Stomach smooth muscle (tissue), 2 donors: ENCODE measurements at regions not wholly inside any gene's neighbourhood (a gene's known extent, or its start where the extent isn't known, plus 50 kb on each side); places are given as distances from the start of the nearest gene placed in this dataset.
"Not testable (repeated sequence)": the region's sequence is repeated elsewhere in the genome, so short reads cannot be mapped to it uniquely, and the experiment has no call there.

ENCODE experiments used
- H3K27ac ChIP-seq: one replicate; pipeline ENCODE4 v1.7.0; 2013; ENCODE audit warnings: mild to moderate bottlenecking, low read length, inconsistent platforms
- H3K27me3 ChIP-seq, 2 donors: one replicate each; pipeline ENCODE4 v1.7.0; 2013; ENCODE audit warnings: low read length in 2 of 2; ENCODE audit not compliant: insufficient read depth in 2 of 2, control insufficient read depth in 1 of 2
- H3K36me3 ChIP-seq, 2 donors: one replicate each; pipeline ENCODE4 v1.7.0; 2013; ENCODE audit warnings: low read length in 2 of 2; ENCODE audit not compliant: control insufficient read depth in 2 of 2, insufficient read depth in 2 of 2
- H3K4me1 ChIP-seq: one replicate; pipeline ENCODE4 v1.7.0; 2013; ENCODE audit warnings: low read length; ENCODE audit not compliant: control insufficient read depth, insufficient read depth
- H3K4me3 ChIP-seq, 2 donors: one replicate each; pipeline ENCODE4 v1.7.0; 2013; ENCODE audit warnings: low read length in 2 of 2
- H3K9ac ChIP-seq, 2 donors: one replicate each; pipeline ENCODE4 v1.7.0; 2013; ENCODE audit warnings: low read length in 2 of 2, mild to moderate bottlenecking in 1 of 2
- H3K9me3 ChIP-seq, 2 donors: one replicate each; pipeline ENCODE4 v1.7.0; 2013; ENCODE audit warnings: low read length in 2 of 2; ENCODE audit not compliant: control insufficient read depth in 2 of 2
- donor health status: healthy.
- donor health status: Pancreatic carcinoma.

GRCh38 chr21:9010936-9011890 lies 1510.2 kb upstream of the TPTE start:
- not testable (repeated sequence) for H3K9me3 ChIP-seq, H3K36me3 ChIP-seq, H3K4me3 ChIP-seq, H3K4me1 ChIP-seq, H3K27ac ChIP-seq, H3K9ac ChIP-seq
- H3K27me3 ChIP-seq: peaks cover 27 to 35% of the 10 kb centered on the region in 2 donors

GRCh38 chr21:9011916-9012315 lies 1509.5 kb upstream of the TPTE start:
- H3K9me3 ChIP-seq, H3K4me1 ChIP-seq, H3K9ac ChIP-seq, H3K4me3 ChIP-seq, H3K27ac ChIP-seq, H3K36me3 ChIP-seq: not testable (repeated sequence)
- H3K27me3 ChIP-seq: peaks cover 27 to 35% of the 10 kb centered on the region in 2 donors

- H3K9me3 ChIP-seq, H3K36me3 ChIP-seq, H3K9ac ChIP-seq, H3K27ac ChIP-seq, H3K4me1 ChIP-seq, H3K4me3 ChIP-seq: not testable (repeated sequence)
- H3K27me3 ChIP-seq: peaks cover 27% of the 10 kb centered on the region in 2 donors
These were observed 1507.7 kb upstream of the TPTE start for GRCh38 chr21:9013502-9014242.

- not testable (repeated sequence) for H3K4me1 ChIP-seq, H3K4me3 ChIP-seq, H3K9ac ChIP-seq, H3K27ac ChIP-seq, H3K9me3 ChIP-seq, H3K36me3 ChIP-seq
- peaks cover 22 to 26% of the 10 kb centered on the region in 2 donors for H3K27me3 ChIP-seq
These were observed 1507.1 kb upstream of the TPTE start for GRCh38 chr21:9014243-9014734.

- H3K4me3 ChIP-seq, H3K9me3 ChIP-seq, H3K9ac ChIP-seq, H3K4me1 ChIP-seq, H3K27ac ChIP-seq, H3K36me3 ChIP-seq: not testable (repeated sequence)
- peaks cover 22 to 26% of the 10 kb centered on the region in 2 donors for H3K27me3 ChIP-seq
These were observed 1505.7 kb upstream of the TPTE start for GRCh38 chr21:9015483-9016197.

- not testable (repeated sequence) for H3K36me3 ChIP-seq, H3K4me1 ChIP-seq, H3K9ac ChIP-seq, H3K27ac ChIP-seq, H3K9me3 ChIP-seq, H3K4me3 ChIP-seq
- H3K27me3 ChIP-seq: peaks cover 9 to 14% of the 10 kb centered on the region in 2 donors
These were observed 1504.2 kb upstream of the TPTE start for GRCh38 chr21:9017206-9017605.

GRCh38 chr21:9018731-9019253 lies 1502.6 kb upstream of the TPTE start:
- H3K27me3 ChIP-seq, H3K36me3 ChIP-seq, H3K9ac ChIP-seq, H3K9me3 ChIP-seq, H3K27ac ChIP-seq, H3K4me3 ChIP-seq, H3K4me1 ChIP-seq: not testable (repeated sequence)

- H3K9ac ChIP-seq, H3K27me3 ChIP-seq, H3K9me3 ChIP-seq, H3K36me3 ChIP-seq, H3K27ac ChIP-seq, H3K4me3 ChIP-seq, H3K4me1 ChIP-seq: not testable (repeated sequence)
These were observed 1497.2 kb upstream of the TPTE start for GRCh38 chr21:9024006-9024767.

GRCh38 chr21:9026729-9027416 lies 1494.5 kb upstream of the TPTE start:
- H3K36me3 ChIP-seq, H3K27me3 ChIP-seq, H3K27ac ChIP-seq, H3K4me3 ChIP-seq, H3K9me3 ChIP-seq, H3K4me1 ChIP-seq, H3K9ac ChIP-seq: not testable (repeated sequence)
